ENCODE measurements at regions not wholly inside any gene's neighbourhood (a gene's known extent, or its start where the extent isn't known, plus 50 kb on each side); places are given as distances from the start of the nearest gene placed in this dataset.

- Histone ChIP-seq H3K36me3 (no peaks in the 10 kb centered on the region), H3K4me3 (ENCODE audit: low read depth, low read length) (no peak overlapping the region), H3K4me1 (no peaks in the 10 kb centered on the region), H3K9me3 (no peaks in the 10 kb centered on the region), H3K27me3 (no peaks in the 10 kb centered on the region; the same call in 1 of the 2 replicates)
- no peak for DNase-seq
- TF ChIP-seq CTCF (IDR thresholded peaks at IDR 0.05; ENCODE audit: low read depth, low read length) = no peak
Observed at GRCh38 chr3:111434941-111435622, 106.9 kb upstream of the CD96 start.

GRCh38 chr3:111438283-111438682, 103.7 kb upstream of the CD96 start:
- Histone ChIP-seq H3K4me3 (ENCODE audit: low read depth, low read length) (no peak overlapping the region), H3K27me3 (no peaks in the 10 kb centered on the region), H3K4me1 (no peaks in the 10 kb centered on the region), H3K36me3 (no peaks in the 10 kb centered on the region), H3K9me3 (no peaks in the 10 kb centered on the region)
- TF ChIP-seq CTCF (IDR thresholded peaks at IDR 0.05; ENCODE audit: low read depth, low read length) = no peak
- DNase-seq = no peak

GRCh38 chr3:111454551-111454950, 87.4 kb upstream of the CD96 start:
- Histone ChIP-seq H3K9me3 (peaks cover 3% of the 10 kb centered on the region; the same call in 1 of the 2 replicates), H3K36me3 (no peaks in the 10 kb centered on the region), H3K27me3 (no peaks in the 10 kb centered on the region), H3K4me3 (ENCODE audit: low read depth, low read length) (no peak overlapping the region), H3K4me1 (no peaks in the 10 kb centered on the region)
- no peak for DNase-seq
- no peak for TF ChIP-seq CTCF (IDR thresholded peaks at IDR 0.05; ENCODE audit: low read depth, low read length)

- Histone ChIP-seq H3K36me3 (no peaks in the 10 kb centered on the region), H3K9me3 (no peaks in the 10 kb centered on the region), H3K27me3 (0 out of 2 replicates have a peak, but pooled peaks cover 3% of the 10 kb centered on the region), H3K4me3 (ENCODE audit: low read depth, low read length) (no peak overlapping the region), H3K4me1 (no peaks in the 10 kb centered on the region)
- DNase-seq = no peak
- no peak for TF ChIP-seq CTCF (IDR thresholded peaks at IDR 0.05; ENCODE audit: low read depth, low read length)
Observed at GRCh38 chr3:111465081-111465670, 76.8 kb upstream of the CD96 start.

- Histone ChIP-seq H3K27me3 (no peaks in the 10 kb centered on the region), H3K9me3 (no peaks in the 10 kb centered on the region; the same call in 1 of the 2 replicates), H3K4me1 (no peaks in the 10 kb centered on the region), H3K36me3 (no peaks in the 10 kb centered on the region), H3K4me3 (ENCODE audit: low read depth, low read length) (no peak overlapping the region)
- DNase-seq = no peak
- TF ChIP-seq CTCF (IDR thresholded peaks at IDR 0.05; ENCODE audit: low read depth, low read length) = no peak
Observed at GRCh38 chr3:111470032-111470431, 72.0 kb upstream of the CD96 start.

GRCh38 chr3:111471831-111472230, 70.2 kb upstream of the CD96 start:
- Histone ChIP-seq H3K36me3 (no peaks in the 10 kb centered on the region), H3K4me3 (ENCODE audit: low read depth, low read length) (no peak overlapping the region), H3K9me3 (no peaks in the 10 kb centered on the region; the same call in 1 of the 2 replicates), H3K4me1 (no peaks in the 10 kb centered on the region), H3K27me3 (no peaks in the 10 kb centered on the region)
- no peak for TF ChIP-seq CTCF (IDR thresholded peaks at IDR 0.05; ENCODE audit: low read depth, low read length)
- DNase-seq = no peak
